CD4-positive, alpha-beta T cell (primary cell): ENCODE measurements at regions not wholly inside any gene's neighbourhood (a gene's known extent, or its start where the extent isn't known, plus 50 kb on each side); places are given as distances from the start of the nearest gene placed in this dataset.

ENCODE experiments used
- ATAC-seq: fragments of 200-7000 bp; cut with Tn5 transposase; one replicate; pipeline ENCODE4 v1.10.0; 2022; ENCODE audit warnings: mild to moderate bottlenecking; ENCODE audit not compliant: poor library complexity
- CTCF ChIA-PET: fragments of 350-600 bp; sonication (Branson Sonifier 250); formaldehyde crosslinking; loops from one replicate; lab custom pipeline; 2021; ENCODE audit warnings: antibody characterized with exemption, inconsistent platforms; lab: Charles Lee
- POLR2A ChIA-PET: fragments of 350-600 bp; sonication (Branson Sonifier 250); formaldehyde crosslinking; loops from one replicate; lab custom pipeline; 2021; ENCODE audit warnings: antibody characterized with exemption, inconsistent platforms; lab: Charles Lee
- DNase-seq, 14 experiments: peaks; one replicate each; pipeline ENCODE4 v3.0.0-alpha.2; 2013 to 2020; ENCODE audit warnings: mixed read lengths in 2 of 14
- H3K27ac ChIP-seq, 2 donors: one replicate each; pipeline versions ENCODE4 v1.5.1 to v1.7.0; 2013; ENCODE audit warnings: low read length in 2 of 2, low read depth in 1 of 2, mild to moderate bottlenecking in 1 of 2
- H3K27me3 ChIP-seq, 2 experiments: 1 replicate in 1 of 2; 2 replicates in 1 of 2; pipeline versions ENCODE4 v1.6.1 to v1.7.0; 2013; ENCODE audit warnings: low read length in 2 of 2, control low read depth in 1 of 2, mild to moderate bottlenecking in 1 of 2, moderate library complexity in 1 of 2; ENCODE audit not compliant: insufficient read depth in 2 of 2, control insufficient read depth in 1 of 2
- H3K36me3 ChIP-seq: one replicate; pipeline ENCODE4 v1.6.1; 2013; ENCODE audit warnings: low read length, control low read depth; ENCODE audit not compliant: insufficient read depth
- H3K4me1 ChIP-seq: one replicate; pipeline ENCODE4 v1.6.1; 2013; ENCODE audit warnings: low read length, control low read depth; ENCODE audit not compliant: insufficient read depth
- H3K4me3 ChIP-seq: one replicate; pipeline ENCODE4 v1.5.1; 2013; ENCODE audit warnings: mild to moderate bottlenecking, low read length, moderate library complexity
- H3K9me3 ChIP-seq, 2 experiments: 1 replicate in 1 of 2; 2 replicates in 1 of 2; pipeline versions ENCODE4 v1.6.1 to v1.7.0; 2013; ENCODE audit warnings: low read length in 2 of 2, mild to moderate bottlenecking in 2 of 2, control low read depth in 1 of 2, moderate library complexity in 1 of 2; ENCODE audit not compliant: control insufficient read depth in 1 of 2, insufficient read depth in 1 of 2
- H3K27ac Mint-ChIP-seq: one replicate; pipeline ENCODE4 v1.8.0; 2020; ENCODE audit warnings: mixed read lengths
- H3K27me3 Mint-ChIP-seq: one replicate; pipeline ENCODE4 v1.8.0; 2021; ENCODE audit warnings: mixed read lengths
- H3K36me3 Mint-ChIP-seq: one replicate; pipeline ENCODE4 v1.8.0; 2021; ENCODE audit warnings: low read depth, mixed read lengths
- H3K4me1 Mint-ChIP-seq: one replicate; pipeline ENCODE4 v1.8.0; 2021; ENCODE audit warnings: low read depth, mixed read lengths
- H3K4me3 Mint-ChIP-seq: one replicate; pipeline ENCODE4 v1.8.0; 2020; ENCODE audit warnings: mild to moderate bottlenecking, mixed read lengths
- H3K9me3 Mint-ChIP-seq: one replicate; pipeline ENCODE4 v1.8.0; 2020; ENCODE audit warnings: mixed read lengths
- CTCF ChIP-seq: fragments of 200-600 bp; IDR thresholded peaks from one replicate; pipeline ENCODE4 v1.8.0; 2022; ENCODE audit warnings: antibody characterized with exemption, mild to moderate bottlenecking
- intact Hi-C, 2 experiments: fragments of 100-400 bp; cut with DNase I in 1 of 2; cut with micrococcal nuclease in 1 of 2; formaldehyde crosslinking; loops; one replicate each; pipeline versions ENCODE4 v1.15.1 to v1.9.0; 2023 to 2025; cut with DNase I, micrococcal nuclease

GRCh38 chrY:21135591-21135990 is 375.5 kb upstream of the RBMY1B start:
- Histone ChIP-seq H3K27me3 (no peaks in the 10 kb centered on the region), H3K4me3 (no peak overlapping the region), H3K4me1 (peaks cover 6% of the 10 kb centered on the region), H3K27ac (no peak overlapping the region), H3K36me3 (no peaks in the 10 kb centered on the region), H3K9me3 (no peaks in the 10 kb centered on the region)
- no peaks in the 10 kb centered on the region for H3K9me3 Mint-ChIP-seq
- ChIA-PET POLR2A (no interaction called here), CTCF (no interaction called here)
- ATAC-seq (no peak), DNase-seq (no peak)
- H3K4me3 Mint-ChIP-seq = peak overlapping the region; percentile 72
- no peak for TF ChIP-seq CTCF
- peak overlapping the region; percentile 92 for H3K27ac Mint-ChIP-seq
- peaks cover 4% of the 10 kb centered on the region for H3K36me3 Mint-ChIP-seq
- no peaks in the 10 kb centered on the region for H3K27me3 Mint-ChIP-seq
- peaks cover 48% of the 10 kb centered on the region for H3K4me1 Mint-ChIP-seq
- intact Hi-C loops = loop anchor here in 1 of 2 experiments (5.0 to 10.0 kb wide), 2 partner anchors 111 to 112 kb away; no protein-coding TSS in a partner anchor

GRCh38 chrY:21138056-21138758 is 372.9 kb upstream of the RBMY1B start:
- ATAC-seq = peak; percentile 62
- Mint-ChIP-seq H3K4me1 (peaks cover 44% of the 10 kb centered on the region), H3K9me3 (no peaks in the 10 kb centered on the region), H3K36me3 (peaks cover 13% of the 10 kb centered on the region), H3K27me3 (no peaks in the 10 kb centered on the region), H3K4me3 (peak overlapping the region; percentile 90), H3K27ac (peak overlapping the region; percentile 92)
- peaks cover 6% of the 10 kb centered on the region for H3K4me1 ChIP-seq
- H3K27me3 ChIP-seq = no peaks in the 10 kb centered on the region
- no peaks in the 10 kb centered on the region for H3K36me3 ChIP-seq
- POLR2A ChIA-PET = interaction anchor here (0.7 to 2.5 kb wide), 11 partner anchors 8 to 563 kb away, joined by 3 to 12 read pairs (median 4); partner anchors contain the start of gene EIF1AY
- H3K9me3 ChIP-seq = no peaks in the 10 kb centered on the region
- intact Hi-C loops = loop anchor here in 1 of 2 experiments (2.0 to 10.0 kb wide), 3 partner anchors 43 to 113 kb away; no protein-coding TSS in a partner anchor
- no peak for TF ChIP-seq CTCF
- H3K4me3 ChIP-seq = peak overlapping the region; percentile 48
- CTCF ChIA-PET = no interaction called here
- no peak overlapping the region for H3K27ac ChIP-seq
- peak in 3 of 14 experiments; percentile 10 to 17 (median 14) for DNase-seq

GRCh38 chrY:21146331-21146730 is 364.8 kb upstream of the RBMY1B start:
- peak overlapping the region; percentile 68 for H3K27ac Mint-ChIP-seq
- TF ChIP-seq CTCF = no peak
- DNase-seq (no peak), ATAC-seq (no peak)
- no peaks in the 10 kb centered on the region for H3K27me3 ChIP-seq
- peaks cover 4% of the 10 kb centered on the region for H3K36me3 ChIP-seq
- H3K9me3 Mint-ChIP-seq = no peaks in the 10 kb centered on the region
- H3K4me3 ChIP-seq = no peak overlapping the region
- peak overlapping the region; percentile 45 for H3K4me3 Mint-ChIP-seq
- ChIA-PET CTCF (no interaction called here), POLR2A (interaction anchor here (1.2 kb wide), 1 partner anchor 9 kb away, joined by 4 read pairs; no protein-coding TSS in a partner anchor)
- no peaks in the 10 kb centered on the region for H3K27me3 Mint-ChIP-seq
- no peaks in the 10 kb centered on the region for H3K9me3 ChIP-seq
- peaks cover 31% of the 10 kb centered on the region for H3K36me3 Mint-ChIP-seq
- H3K27ac ChIP-seq = no peak overlapping the region
- intact Hi-C loops = no loop called here
- H3K4me1 Mint-ChIP-seq = peaks cover 27% of the 10 kb centered on the region
- no peaks in the 10 kb centered on the region for H3K4me1 ChIP-seq
